IPS DF 6.9 (cell line): ENCODE measurements at regions not wholly inside any gene's neighbourhood (a gene's known extent, or its start where the extent isn't known, plus 50 kb on each side); places are given as distances from the start of the nearest gene placed in this dataset.

ENCODE experiments used
- DNase-seq: peaks from one replicate; pipeline ENCODE4 v3.0.0-alpha.2; 2013; ENCODE audit warnings: low read depth, low spot score
- H3K27ac ChIP-seq: one replicate; pipeline ENCODE4 v1.5.1; 2013; ENCODE audit warnings: low read length, control low read depth
- H3K27me3 ChIP-seq: 2 replicates; pipeline ENCODE4 v1.6.1; 2013; ENCODE audit warnings: mild to moderate bottlenecking, low read length; ENCODE audit not compliant: control insufficient read depth, insufficient read depth
- H3K36me3 ChIP-seq: 2 replicates; pipeline ENCODE4 v1.6.1; 2013; ENCODE audit warnings: low read length; ENCODE audit not compliant: control insufficient read depth, insufficient read depth
- H3K4me1 ChIP-seq: 2 replicates; pipeline ENCODE4 v1.6.1; 2013; ENCODE audit warnings: low read length; ENCODE audit not compliant: control insufficient read depth, insufficient read depth
- H3K4me3 ChIP-seq: 2 replicates; pipeline ENCODE4 v1.5.1; 2013; ENCODE audit warnings: mild to moderate bottlenecking, low read length
- H3K9me3 ChIP-seq: 2 replicates; pipeline ENCODE4 v1.6.1; 2013; ENCODE audit warnings: low read length, inconsistent platforms; ENCODE audit not compliant: control insufficient read depth, insufficient read depth
- WGBS: extraction: QIAGEN DNeasy Blood & Tissue Kit; methylation state at CpG from one replicate; pipeline ENCODE4 v1.1.7; 2013; ENCODE audit warnings: mixed read lengths, missing lambda C conversion rate; ENCODE audit not compliant: insufficient read length, insufficient coverage; 5-methylcytosine and 5-hydroxymethylcytosine counted together

DNA sequence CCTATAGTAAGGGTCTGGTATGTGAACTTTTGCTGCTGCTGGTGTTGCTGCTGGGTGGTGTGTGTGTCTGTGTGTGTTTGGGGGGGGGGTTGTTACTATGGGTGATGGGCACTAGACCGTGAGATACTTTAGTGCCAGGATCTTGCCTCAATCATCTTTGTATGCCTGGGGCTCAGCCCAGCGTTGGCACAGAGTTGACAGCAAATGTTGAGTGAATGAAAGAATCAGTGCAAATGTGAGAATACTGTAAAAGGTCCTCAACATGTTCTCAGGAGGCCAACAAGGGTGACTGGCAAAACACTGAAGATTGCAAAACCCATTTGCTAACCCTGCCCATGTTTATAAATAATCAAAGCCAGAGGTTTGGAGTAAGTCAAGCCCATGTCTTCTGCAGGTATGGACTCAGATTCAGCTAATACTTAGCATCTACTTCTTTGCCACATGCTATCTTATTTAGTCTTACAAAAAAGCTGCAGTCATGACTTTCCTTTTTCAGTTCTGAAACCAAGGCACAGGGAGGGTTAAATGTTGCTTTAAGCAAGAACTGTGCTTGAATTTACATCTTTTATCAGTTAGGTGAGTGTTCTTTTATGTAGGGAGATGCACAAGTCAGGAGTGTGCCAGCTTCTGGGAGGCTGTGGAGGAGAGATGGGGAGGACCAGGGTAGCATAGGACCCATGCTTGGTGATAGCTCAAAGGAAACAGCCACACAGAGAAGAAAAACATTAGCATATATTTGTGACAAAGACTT lies 125.3 kb upstream of the SPACA1 start:
- Histone ChIP-seq H3K4me1 (no peaks in the 10 kb centered on the region), H3K27ac (no peak overlapping the region), H3K36me3 (no peaks in the 10 kb centered on the region), H3K27me3 (no peaks in the 10 kb centered on the region), H3K9me3 (no peaks in the 10 kb centered on the region), H3K4me3 (no peak overlapping the region)
- no peak for DNase-seq
- no CpG with 5 or more reads among the region's 2 CpGs for WGBS

DNA sequence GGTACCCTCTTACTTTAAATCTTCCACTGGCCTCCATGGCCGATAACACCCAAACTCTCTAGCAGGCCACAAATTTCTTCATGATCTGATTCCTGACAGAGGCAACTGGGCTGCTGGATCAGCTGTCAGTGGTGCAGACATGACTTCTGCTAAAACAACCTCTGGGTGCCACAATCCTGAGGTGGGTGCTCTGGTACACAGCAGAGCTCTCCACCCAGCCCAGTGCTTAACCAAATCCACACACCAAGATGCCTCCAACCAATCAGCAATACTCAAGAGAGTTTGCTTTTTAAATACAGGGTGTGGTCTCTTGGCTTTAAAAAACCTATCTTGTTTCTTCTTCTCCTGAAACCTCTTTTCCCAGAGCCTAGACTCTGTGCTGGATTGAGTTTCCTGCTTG lies 126.6 kb upstream of the SPACA1 start:
- Histone ChIP-seq H3K4me1 (no peaks in the 10 kb centered on the region; the same call in 1 of the 2 replicates), H3K4me3 (no peak overlapping the region), H3K36me3 (no peaks in the 10 kb centered on the region), H3K9me3 (no peaks in the 10 kb centered on the region), H3K27ac (no peak overlapping the region), H3K27me3 (no peaks in the 10 kb centered on the region)
- DNase-seq = no peak
- WGBS = no CpG with 5 or more reads among the region's 1 CpG

DNA sequence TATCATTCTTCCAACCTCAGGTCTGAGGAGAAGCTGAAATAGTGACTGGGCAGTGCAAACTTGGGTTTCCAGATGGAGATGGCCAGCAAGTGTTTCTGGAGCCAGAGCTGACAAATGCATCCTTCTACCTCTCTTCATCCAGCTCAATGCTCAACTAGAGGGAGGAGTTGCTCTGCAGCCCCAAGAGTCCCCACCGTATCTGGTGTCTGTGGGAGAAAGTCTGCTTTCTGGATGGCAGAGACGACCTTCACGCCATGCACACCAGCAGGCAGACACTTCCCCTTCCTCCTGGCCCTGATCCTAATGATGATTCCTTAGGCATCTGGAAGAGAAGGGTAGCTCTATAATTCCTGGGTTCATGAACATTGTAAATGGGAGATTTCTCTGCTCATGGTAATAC lies 127.4 kb upstream of the SPACA1 start:
- WGBS = no CpG with 5 or more reads among the region's 3 CpGs
- no peak overlapping the region for H3K4me3 ChIP-seq
- H3K27me3 ChIP-seq = no peaks in the 10 kb centered on the region
- no peak for DNase-seq
- H3K27ac ChIP-seq = no peak overlapping the region
- H3K9me3 ChIP-seq = no peaks in the 10 kb centered on the region
- H3K36me3 ChIP-seq = no peaks in the 10 kb centered on the region
- H3K4me1 ChIP-seq = no peaks in the 10 kb centered on the region; the same call in 1 of the 2 replicates

DNA sequence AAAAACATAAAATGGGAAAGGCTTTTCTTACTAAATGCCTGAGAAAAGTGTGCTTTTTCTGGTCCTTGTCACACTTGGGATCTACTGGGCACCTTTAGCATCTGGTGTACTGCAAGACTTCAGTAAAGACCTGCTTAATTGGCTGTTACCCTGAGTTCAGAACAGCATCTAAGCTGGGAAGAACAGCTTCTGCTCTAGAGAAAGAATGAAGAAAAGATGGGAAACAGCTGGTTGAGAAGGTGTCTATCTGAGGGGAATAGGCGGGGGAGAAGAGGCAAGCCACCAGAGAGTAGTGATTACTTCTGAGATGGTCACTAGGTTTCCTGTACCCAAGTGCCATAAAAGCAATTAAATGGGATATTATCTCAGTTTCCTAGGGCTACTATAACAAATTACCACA lies 128.2 kb upstream of the SPACA1 start:
- H3K27me3 ChIP-seq = no peaks in the 10 kb centered on the region
- no peaks in the 10 kb centered on the region; the same call in 1 of the 2 replicates for H3K4me1 ChIP-seq
- no peak for DNase-seq
- H3K9me3 ChIP-seq = no peaks in the 10 kb centered on the region
- no CpG with 5 or more reads among the region's 1 CpG for WGBS
- no peak overlapping the region for H3K27ac ChIP-seq
- H3K4me3 ChIP-seq = no peak overlapping the region
- H3K36me3 ChIP-seq = no peaks in the 10 kb centered on the region

DNA sequence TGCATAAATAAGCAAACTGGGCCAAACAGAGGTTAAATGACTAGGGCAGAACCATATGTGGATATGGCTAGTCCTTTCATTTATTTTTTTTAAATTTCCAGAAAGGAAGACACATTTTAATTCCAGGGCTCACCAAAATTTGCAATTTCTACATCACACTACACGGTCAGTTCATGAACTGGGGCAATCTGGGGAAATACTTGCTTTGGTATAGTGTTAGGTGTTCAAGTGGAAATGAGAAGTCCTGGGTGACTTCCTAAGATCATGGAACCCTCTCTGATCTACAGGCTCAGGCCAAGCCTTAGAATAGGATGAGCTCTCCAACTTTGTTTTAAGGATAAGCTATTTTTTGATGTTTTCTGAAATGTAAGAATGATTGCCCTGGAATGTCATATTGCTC lies 128.6 kb upstream of the SPACA1 start:
- H3K4me3 ChIP-seq = no peak overlapping the region
- H3K4me1 ChIP-seq = no peaks in the 10 kb centered on the region; the same call in 1 of the 2 replicates
- no peak overlapping the region for H3K27ac ChIP-seq
- no peak for DNase-seq
- no peaks in the 10 kb centered on the region for H3K27me3 ChIP-seq
- H3K36me3 ChIP-seq = no peaks in the 10 kb centered on the region
- no CpG with 5 or more reads among the region's 1 CpG for WGBS
- H3K9me3 ChIP-seq = no peaks in the 10 kb centered on the region

DNA sequence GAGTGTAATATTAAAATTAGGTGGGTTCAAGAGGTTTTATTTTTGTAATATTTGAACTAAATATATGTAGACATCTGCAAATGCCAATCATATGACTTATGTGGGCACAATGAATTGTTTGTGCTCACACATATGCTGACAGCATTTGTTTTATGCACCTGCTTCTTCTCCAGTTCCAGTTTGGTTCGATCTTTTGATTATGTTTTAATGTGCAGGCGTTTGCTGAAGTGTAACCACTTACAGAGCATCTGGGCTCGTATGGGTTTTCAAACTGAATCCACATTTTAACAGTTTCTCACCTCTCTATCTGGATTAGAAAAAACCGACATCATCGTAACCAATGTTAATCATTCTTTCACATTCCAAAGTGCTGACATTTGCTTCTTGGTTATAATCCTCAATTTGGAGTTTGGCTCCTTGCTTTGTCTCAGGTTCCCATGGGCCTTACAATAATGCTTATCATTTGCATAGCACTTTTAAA lies 129.1 kb upstream of the SPACA1 start:
- no peak overlapping the region for H3K4me3 ChIP-seq
- no peaks in the 10 kb centered on the region for H3K36me3 ChIP-seq
- DNase-seq = no peak
- no peaks in the 10 kb centered on the region for H3K27me3 ChIP-seq
- H3K9me3 ChIP-seq = no peaks in the 10 kb centered on the region
- no peak overlapping the region for H3K27ac ChIP-seq
- WGBS = no CpG with 5 or more reads among the region's 5 CpGs
- no peaks in the 10 kb centered on the region; the same call in 1 of the 2 replicates for H3K4me1 ChIP-seq

DNA sequence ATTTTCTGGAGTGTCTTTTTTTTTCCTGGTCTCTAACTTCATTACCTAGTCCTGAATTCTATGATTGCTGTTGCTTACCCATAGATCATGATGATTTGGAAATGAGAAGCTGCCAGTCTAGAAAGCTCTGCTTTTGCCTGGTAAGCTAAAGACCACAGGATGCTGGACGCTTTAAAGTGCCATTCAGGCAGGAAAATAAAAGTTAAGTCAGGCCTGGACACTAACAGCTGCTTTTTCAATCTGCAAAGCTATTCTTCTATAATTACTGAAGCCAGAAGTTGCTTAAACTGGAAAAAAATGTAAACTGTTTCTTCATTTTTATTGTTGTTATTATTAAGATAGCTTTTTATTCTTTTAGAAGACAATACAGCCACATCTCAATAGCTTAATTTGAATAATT lies 129.8 kb upstream of the SPACA1 start:
- H3K27me3 ChIP-seq = no peaks in the 10 kb centered on the region
- no peaks in the 10 kb centered on the region for H3K9me3 ChIP-seq
- no peak for DNase-seq
- H3K36me3 ChIP-seq = no peaks in the 10 kb centered on the region
- no peaks in the 10 kb centered on the region; the same call in 1 of the 2 replicates for H3K4me1 ChIP-seq
- no peak overlapping the region for H3K27ac ChIP-seq
- H3K4me3 ChIP-seq = no peak overlapping the region
- no CpG with 5 or more reads among the region's 1 CpG for WGBS

DNA sequence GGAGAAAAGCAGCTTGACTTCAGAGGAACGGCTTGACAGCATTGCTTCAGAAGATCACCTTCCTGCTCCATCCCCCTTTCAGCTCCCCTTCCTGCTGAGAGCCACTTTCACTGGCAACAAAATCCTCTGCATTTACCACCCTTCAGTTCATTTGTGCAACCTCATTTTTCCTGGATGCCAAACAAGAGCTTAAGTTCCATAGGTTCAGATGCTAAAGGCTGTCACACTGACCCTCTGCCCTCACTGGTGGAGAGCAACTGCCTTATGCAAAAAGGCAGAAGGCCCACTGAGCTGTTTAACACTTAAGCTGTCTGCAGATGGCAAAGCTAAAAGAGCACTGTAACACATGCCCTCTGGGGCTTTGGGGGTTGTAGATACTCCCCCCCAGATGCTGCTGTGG lies 131.2 kb upstream of the SPACA1 start:
- Histone ChIP-seq H3K36me3 (no peaks in the 10 kb centered on the region), H3K27ac (no peak overlapping the region), H3K27me3 (no peaks in the 10 kb centered on the region), H3K9me3 (no peaks in the 10 kb centered on the region), H3K4me3 (no peak overlapping the region), H3K4me1 (no peaks in the 10 kb centered on the region; the same call in 1 of the 2 replicates)
- WGBS = no CpG with 5 or more reads among the region's 1 CpG
- DNase-seq = no peak

DNA sequence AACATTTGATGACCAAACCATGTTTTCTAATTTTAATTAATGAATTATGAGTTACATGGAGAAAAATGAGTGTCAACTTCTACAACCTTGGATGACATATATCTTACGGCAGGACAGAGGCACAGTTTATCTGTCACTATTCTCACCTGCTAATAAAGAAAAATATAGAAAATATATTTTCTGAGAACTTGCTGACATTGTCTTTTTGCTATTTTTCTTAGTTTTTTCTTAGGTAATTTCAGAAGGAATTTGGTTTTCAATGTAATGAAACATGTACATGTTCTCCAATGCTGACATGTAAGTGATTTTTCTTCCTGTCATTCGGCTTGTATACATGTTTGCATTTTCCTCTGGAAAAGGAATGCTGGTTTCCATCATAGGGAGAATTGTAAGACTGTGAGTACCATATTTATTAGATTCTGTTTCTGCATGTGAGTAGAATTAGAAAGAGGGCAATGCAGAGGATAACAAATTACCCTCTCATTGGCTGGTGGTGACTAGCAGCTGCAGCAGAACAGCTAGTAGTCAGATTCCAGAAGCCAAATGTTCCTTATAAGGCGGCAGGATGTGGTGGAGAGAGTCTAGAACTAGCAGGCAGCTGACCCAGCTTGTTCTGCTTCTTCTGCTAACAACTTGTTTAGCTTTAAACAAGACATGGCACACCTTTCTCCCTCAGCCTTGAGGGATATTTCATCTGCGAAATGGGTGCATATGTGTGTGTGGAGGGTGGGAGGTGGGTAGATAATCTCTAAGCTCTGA lies 132.8 kb upstream of the SPACA1 start:
- H3K27me3 ChIP-seq = no peaks in the 10 kb centered on the region
- H3K9me3 ChIP-seq = no peaks in the 10 kb centered on the region
- H3K4me1 ChIP-seq = no peaks in the 10 kb centered on the region; the same call in 1 of the 2 replicates
- no peak for DNase-seq
- H3K27ac ChIP-seq = no peak overlapping the region
- H3K36me3 ChIP-seq = no peaks in the 10 kb centered on the region
- WGBS = no CpG with 5 or more reads among the region's 4 CpGs
- H3K4me3 ChIP-seq = no peak overlapping the region

DNA sequence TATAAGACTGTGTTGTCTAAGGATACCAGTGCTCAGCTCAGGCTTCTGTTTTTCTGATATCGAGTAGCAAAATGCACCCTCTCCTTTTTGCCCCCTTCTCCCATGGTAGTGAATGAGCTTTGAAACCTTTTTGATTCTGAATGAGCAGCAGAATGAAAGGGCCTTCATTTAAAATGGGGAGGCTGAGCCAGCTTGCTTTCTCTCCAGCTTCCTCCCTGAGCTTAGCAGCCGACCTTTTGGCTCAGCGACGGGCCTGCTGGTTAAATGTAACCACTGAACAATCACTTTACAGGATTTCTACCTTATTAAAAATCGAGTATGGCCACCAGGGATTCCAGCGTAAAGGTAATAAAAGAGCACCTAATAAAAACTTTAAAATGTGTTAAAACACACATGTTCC lies 133.7 kb upstream of the SPACA1 start:
- no peak for DNase-seq
- Histone ChIP-seq H3K27me3 (no peaks in the 10 kb centered on the region), H3K4me3 (no peak overlapping the region), H3K36me3 (no peaks in the 10 kb centered on the region), H3K4me1 (no peaks in the 10 kb centered on the region; the same call in 1 of the 2 replicates), H3K27ac (no peak overlapping the region), H3K9me3 (no peaks in the 10 kb centered on the region)
- no CpG with 5 or more reads among the region's 6 CpGs for WGBS
